HG03039 (cell line): ENCODE measurements at regions not wholly inside any gene's neighbourhood (a gene's known extent, or its start where the extent isn't known, plus 50 kb on each side); places are given as distances from the start of the nearest gene placed in this dataset.
"Not testable (repeated sequence)": the region's sequence is repeated elsewhere in the genome, so short reads cannot be mapped to it uniquely, and the experiment has no call there.

Experiments
- ATAC-seq: cut with Tn5 transposase; IDR thresholded peaks from one replicate; pipeline ENCODE4 v1.9.1; 2021; ENCODE audit warnings: mild to moderate bottlenecking, moderate library complexity; ENCODE audit not compliant: unreplicated experiment

- ATAC-seq, result no peak
Observed at GRCh38 chr7:65254061-65254460, 119.6 kb upstream of the ZNF92 start.

DNA sequence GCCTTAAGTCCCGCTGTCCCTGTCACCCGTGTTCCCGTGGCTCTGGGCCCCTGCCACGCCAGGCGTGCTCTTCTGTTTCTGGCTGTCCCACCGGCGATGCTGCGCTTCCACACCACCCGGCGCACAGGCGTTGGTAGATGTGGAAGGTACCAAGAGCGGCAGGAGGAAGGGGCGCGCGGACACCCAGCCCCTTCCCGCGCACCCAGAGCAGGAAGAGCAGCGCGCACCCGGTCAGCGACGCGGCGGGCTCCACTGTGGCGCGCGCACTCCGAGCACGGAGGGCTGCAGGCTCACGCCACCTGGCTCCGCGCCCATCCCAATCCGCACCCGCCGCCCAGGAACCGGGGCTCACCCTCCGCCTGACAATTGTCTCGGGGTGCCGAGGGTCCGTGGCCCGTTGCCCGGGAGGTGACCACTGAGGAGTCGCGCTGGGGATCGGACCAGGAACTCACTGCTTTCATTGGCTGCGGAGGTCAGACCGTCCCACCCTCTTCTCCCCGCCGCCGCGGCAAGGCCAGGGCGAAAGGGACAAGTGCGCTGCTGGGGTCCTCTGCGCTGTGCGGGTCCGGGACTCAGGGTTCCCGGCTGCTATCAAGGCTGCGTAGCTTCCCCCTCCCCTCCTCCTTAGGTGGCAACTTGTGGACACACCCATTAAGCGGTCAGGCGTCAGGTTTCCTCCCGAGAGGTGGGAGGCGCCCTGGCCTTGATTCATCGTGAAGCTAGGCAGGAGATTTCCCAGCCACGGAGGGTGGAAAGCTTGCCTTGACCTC is 121.6 kb upstream of the ZNF92 start:
- no peak for ATAC-seq

DNA sequence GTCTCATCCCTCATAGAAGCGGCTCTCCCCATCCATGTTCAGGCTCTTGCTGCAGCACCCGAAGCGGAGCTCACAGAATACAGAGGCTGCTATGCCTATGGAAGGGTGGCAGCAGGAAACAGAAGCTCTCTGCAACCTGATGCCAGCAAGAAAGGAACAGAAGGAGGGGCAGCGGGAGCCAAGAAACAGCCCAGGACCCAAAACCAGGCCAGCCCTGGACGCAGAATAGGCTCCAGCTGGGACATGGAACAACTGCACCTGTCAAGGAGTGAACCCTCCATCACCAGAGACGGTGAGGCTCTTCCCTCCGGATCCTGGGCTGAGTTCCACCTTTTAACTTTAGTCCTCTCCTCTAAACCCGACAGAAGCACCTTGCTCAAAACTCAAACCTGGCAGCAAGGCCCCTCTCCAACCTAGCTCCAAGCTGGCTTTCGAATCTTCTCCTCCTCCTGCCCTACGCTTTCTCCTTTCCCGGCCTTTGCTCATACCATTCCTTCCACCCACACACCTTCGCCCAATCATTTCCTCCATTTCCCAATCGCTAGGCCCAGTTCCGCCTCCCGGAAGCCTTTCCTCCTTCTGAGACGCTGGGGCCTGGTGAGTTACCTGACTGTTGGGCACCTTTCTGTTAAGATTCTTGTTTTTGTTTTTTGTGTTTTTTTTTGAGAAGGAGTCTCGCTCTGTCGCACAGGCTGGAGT is 122.8 kb upstream of the ZNF92 start:
- ATAC-seq, result no peak

DNA sequence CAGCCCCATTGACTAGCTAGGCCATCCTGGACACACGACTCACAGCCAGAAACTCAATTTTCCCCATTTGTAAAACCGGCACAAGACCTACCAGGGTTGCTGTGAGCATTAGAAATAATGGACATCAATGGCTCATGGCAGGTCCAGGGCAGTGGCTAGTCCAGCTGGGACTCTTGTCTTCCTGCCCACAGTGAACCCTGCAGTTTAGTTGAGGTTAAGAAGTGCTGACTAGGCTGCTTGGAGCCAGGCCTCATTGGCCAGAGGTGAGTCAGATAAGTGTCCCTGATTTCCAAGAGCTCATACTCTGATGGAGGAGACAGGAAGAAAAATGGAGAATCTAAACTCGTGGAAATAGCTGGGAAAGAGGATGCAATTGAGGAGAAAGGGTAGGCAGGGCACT is 123.4 kb upstream of the ZNF92 start:
- no peak for ATAC-seq

GRCh38 chr7:65247491-65247890 is 126.2 kb upstream of the ZNF92 start:
- no peak for ATAC-seq

GRCh38 chr7:65239707-65240352 is 133.8 kb upstream of the ZNF92 start:
- ATAC-seq, result no peak

GRCh38 chr7:65239324-65239706 is 134.3 kb upstream of the ZNF92 start:
- no peak for ATAC-seq

GRCh38 chr7:65238785-65239184 is 134.9 kb upstream of the ZNF92 start:
- no peak for ATAC-seq

GRCh38 chr7:65235586-65235985 is 138.1 kb upstream of the ZNF92 start:
- ATAC-seq, result no peak

DNA sequence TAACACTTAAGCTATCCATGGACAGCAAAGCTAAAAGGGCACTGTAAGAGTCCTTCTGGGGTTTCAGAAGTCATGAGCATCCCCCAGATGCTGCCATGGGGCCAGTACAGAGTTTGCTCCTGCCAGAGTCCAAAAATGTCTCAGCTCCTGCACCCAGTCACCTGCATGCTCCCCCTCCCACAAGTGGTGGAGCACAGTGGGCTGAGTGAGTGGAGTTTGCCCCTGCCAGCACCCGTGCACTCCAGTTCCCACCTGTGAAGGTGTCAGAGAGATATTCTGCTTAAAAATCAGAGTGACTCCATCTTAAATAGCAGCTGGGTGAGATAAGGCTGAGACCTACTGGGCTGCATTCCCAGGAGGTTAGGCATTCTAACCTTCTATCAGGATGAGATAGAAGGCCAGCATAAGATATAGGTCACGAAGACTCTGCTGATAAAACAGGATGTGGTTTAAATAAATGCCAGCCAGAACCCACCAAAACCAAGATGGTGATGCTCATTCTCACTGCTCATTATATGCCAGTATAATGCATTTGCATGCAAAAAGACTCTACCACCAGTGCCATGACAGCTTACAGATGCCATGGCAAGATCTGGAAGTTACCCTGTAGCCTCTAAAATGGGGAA is 140.1 kb upstream of the ZNF92 start:
- ATAC-seq, result no peak

DNA sequence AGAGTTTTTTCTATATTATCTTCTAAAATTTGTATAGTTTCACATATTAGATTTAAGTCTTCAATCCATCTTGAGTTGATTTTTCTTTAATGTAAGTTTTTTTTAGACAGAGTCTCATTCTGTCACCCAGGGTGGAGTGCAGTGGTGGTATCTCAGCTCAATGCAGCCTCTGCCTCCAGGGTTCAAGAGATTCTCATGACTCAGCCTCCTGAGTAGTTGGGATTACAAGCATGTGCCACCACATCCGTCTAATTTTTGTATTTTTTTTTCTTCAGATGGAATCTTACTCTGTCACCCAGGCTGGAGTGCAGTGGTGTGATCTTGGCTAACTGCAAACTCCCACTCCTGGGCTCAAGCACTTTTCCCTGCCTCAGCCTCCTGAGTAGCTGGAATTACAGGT is 143.4 kb upstream of the ZNF92 start:
- ATAC-seq, result no peak

GRCh38 chr7:65225422-65226006 is 148.1 kb upstream of the ZNF92 start:
- no peak for ATAC-seq

DNA sequence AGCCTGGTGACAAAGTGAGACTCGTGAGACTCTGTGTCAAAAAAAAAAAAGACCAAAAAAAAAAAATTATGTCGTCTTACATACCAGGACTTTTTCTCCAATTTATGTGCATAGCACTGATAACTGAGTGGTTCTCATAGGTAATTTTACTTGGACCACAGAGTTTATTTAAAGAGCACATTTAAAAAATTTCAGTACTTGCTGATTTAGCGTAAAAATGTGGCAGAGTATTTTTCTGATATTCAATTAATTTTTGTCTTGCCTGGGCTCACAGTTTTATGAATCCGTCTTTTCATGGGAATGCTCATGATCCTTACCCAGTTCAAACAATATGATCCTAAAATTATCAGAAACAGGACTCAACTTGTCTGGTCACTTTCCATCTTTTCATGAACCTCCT is 151.0 kb upstream of the ZNF92 start:
- ATAC-seq, result no peak

GRCh38 chr7:65221683-65222082 is 152.0 kb upstream of the ZNF92 start:
- ATAC-seq, result no peak

GRCh38 chr7:65219623-65220022 is 154.0 kb upstream of the ZNF92 start:
- ATAC-seq, result no peak

DNA sequence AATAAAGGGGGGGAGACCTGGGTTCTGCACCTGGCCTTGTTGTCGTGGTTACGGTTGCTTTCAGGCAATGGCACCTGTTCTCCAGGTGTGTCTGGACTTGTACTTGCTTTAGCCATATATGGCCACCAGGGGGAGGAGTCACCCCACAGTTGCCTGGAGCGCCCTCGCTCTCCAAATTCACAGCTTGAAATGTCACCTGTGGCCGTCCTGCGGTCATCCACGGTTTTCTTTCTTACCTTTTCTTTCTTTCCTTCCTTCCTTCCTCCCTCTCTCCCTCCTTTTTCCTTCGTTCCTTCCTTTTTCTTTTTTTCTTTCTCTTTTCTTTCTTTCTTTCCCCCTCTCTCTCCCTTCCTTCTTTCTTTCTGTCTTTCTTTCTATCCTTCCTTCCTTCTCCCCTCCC is 157.2 kb upstream of the ZNF92 start:
- ATAC-seq, result no peak

GRCh38 chr7:65213260-65213659 is 160.4 kb upstream of the ZNF92 start:
- not testable (repeated sequence) for ATAC-seq

DNA sequence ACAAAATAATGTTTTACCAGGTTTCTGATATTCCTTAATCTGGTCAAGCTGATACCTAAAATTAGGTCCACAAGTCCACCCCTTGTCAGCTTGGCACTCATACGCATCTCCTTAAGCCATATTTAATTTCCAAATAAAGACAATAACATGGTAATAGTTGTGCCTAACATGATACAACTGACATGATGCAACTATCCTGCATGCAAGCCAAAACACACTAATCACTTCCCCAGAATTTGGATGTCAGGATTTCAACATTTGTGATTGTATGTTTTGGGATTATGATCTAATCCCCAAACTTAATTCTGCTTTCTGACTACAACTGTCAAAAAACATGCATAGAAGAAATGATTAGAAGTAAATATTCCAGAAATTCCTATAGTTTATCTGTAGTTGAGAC is 174.4 kb upstream of the ZNF92 start:
- ATAC-seq, result not testable (repeated sequence)

DNA sequence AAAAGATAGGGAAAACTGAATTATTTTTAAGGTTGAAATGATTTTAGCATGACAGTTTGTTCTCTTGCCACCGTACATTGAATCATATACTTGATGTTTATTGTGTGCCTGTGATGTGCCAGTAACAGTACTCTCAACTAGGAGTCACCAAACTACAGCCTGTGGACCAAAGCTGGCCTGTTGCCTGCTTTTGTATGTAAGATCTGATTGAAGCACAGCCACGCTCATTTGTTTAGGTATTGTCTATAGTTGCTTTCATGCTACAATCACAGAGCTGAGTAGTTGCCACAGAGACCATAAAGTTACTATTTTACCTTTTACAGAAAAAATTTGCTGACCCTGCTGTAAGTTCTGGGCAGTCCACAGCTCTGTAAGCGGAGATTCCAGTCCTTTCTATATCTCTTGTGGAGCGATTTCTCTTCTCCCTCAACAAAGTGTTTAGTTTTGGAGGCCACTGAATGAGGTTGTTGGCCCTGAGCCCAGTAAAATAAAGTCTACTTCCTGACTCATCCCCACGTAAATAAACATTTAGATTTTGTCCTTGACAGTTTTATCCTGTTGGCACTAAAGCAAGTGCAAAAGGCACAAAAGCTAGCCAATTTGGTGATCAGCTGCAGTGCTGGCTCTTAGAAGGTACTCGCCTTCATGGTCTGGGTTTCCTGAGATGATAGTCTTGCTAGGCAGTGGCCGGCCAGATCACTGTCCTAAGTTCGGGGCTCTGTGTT is 180.2 kb upstream of the ZNF92 start:
- not testable (repeated sequence) for ATAC-seq

DNA sequence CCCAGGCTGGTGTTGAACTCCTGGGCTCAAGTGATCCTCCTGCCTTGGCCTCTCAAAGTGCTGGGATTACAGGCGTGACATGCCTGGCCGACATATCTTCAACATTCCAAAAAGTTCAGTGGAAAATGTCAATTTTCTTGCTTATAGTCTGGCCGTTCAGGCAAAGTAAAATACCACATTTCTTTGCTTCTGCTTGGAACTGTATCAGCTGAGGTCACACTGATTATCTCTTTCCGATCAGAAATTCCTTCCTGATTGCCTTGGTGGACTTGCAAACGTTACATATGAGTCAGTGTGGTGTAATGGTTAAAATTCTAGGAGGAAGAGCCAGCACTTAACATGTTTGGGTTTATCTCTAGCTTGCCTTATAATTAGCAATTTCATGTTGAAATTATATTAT is 170.6 kb upstream of the ERV3-1 start:
- not testable (repeated sequence) for ATAC-seq

- ATAC-seq, result not testable (repeated sequence)
Observed at GRCh38 chr7:65150105-65150504, 143.6 kb upstream of the ERV3-1 start.
